Stomach (tissue), 4 donors: ENCODE measurements at regions not wholly inside any gene's neighbourhood (a gene's known extent, or its start where the extent isn't known, plus 50 kb on each side); places are given as distances from the start of the nearest gene placed in this dataset.

ENCODE experiments used
- EP300 ChIP-seq: sonication (generic); formaldehyde crosslinking; IDR thresholded peaks from one replicate; pipeline ENCODE4 v1.6.1; 2017; ENCODE audit warnings: antibody characterized with exemption
- POLR2A ChIP-seq, 4 donors: fragments of 450-650 bp; IDR thresholded peaks; one replicate each; pipeline ENCODE4 v1.6.1; 2016; ENCODE audit warnings: antibody characterized with exemption in 4 of 4, control low read depth in 2 of 4, mild to moderate bottlenecking in 1 of 4, moderate library complexity in 1 of 4
- POLR2AphosphoS5 ChIP-seq, 3 donors: sonication (generic); formaldehyde crosslinking; IDR thresholded peaks; one replicate each; pipeline ENCODE4 v1.6.1; 2016; ENCODE audit warnings: antibody characterized with exemption in 3 of 3
- TF ChIP-seq, protein P1 (sequence below), 7 experiments: fragments of 450-650 bp in 4 of 7; fragments of 200-600 bp in 3 of 7; sonication (generic) in 3 of 7; IDR thresholded peaks; one replicate each; pipeline ENCODE4 v1.5.1; 2016 to 2019; ENCODE audit warnings: antibody characterized with exemption in 7 of 7, control low read depth in 2 of 7, mild to moderate bottlenecking in 1 of 7

DNA sequence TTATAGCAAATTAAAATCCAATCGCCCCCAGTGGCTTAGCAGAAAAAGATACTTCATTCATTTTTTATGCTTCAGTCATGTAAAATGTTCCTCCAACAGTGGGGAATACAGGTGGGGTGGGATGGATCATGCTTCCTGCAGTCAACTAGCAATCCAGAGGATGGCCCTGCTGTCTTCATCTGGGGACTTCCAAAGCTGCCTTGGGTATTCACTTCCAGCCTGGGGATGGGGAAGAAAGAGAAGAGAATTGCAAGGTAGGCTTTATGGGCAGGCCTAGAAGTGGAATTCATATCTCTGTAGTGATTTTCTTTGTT is 354.8 kb upstream of the SLCO3A1 start:
- TF ChIP-seq POLR2A (IDR thresholded peaks at IDR 0.05) (no peak), POLR2AphosphoS5 (IDR thresholded peaks at IDR 0.05) (no peak), EP300 (no peak)
- TF ChIP-seq, protein P1, sequence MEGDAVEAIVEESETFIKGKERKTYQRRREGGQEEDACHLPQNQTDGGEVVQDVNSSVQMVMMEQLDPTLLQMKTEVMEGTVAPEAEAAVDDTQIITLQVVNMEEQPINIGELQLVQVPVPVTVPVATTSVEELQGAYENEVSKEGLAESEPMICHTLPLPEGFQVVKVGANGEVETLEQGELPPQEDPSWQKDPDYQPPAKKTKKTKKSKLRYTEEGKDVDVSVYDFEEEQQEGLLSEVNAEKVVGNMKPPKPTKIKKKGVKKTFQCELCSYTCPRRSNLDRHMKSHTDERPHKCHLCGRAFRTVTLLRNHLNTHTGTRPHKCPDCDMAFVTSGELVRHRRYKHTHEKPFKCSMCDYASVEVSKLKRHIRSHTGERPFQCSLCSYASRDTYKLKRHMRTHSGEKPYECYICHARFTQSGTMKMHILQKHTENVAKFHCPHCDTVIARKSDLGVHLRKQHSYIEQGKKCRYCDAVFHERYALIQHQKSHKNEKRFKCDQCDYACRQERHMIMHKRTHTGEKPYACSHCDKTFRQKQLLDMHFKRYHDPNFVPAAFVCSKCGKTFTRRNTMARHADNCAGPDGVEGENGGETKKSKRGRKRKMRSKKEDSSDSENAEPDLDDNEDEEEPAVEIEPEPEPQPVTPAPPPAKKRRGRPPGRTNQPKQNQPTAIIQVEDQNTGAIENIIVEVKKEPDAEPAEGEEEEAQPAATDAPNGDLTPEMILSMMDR (IDR thresholded peaks at IDR 0.05) = no peak
